Endodermal cell (in vitro differentiated cells): ENCODE measurements at regions not wholly inside any gene's neighbourhood (a gene's known extent, or its start where the extent isn't known, plus 50 kb on each side); places are given as distances from the start of the nearest gene placed in this dataset.
A peak's percentile ranks its signal among the peaks of the same experiment; 100 is the strongest.

Experiments used
- DNase-seq: peaks from one replicate; pipeline ENCODE4 v3.0.0-alpha.2; 2017
- H3K27ac ChIP-seq: 2 replicates; pipeline ENCODE4 v1.5.1; 2013; ENCODE audit warnings: mild to moderate bottlenecking, low read depth, low read length, moderate library complexity
- H3K27me3 ChIP-seq: 2 replicates; pipeline ENCODE4 v1.6.1; 2013; ENCODE audit warnings: mild to moderate bottlenecking, low read length, moderate library complexity; ENCODE audit not compliant: insufficient read depth, control insufficient read depth, poor library complexity, severe bottlenecking
- H3K36me3 ChIP-seq: 2 replicates; pipeline ENCODE4 v1.7.0; 2013; ENCODE audit warnings: mild to moderate bottlenecking, low read length, moderate library complexity; ENCODE audit not compliant: control insufficient read depth, insufficient read depth
- H3K4me1 ChIP-seq: one replicate; pipeline ENCODE4 v1.7.0; 2013; ENCODE audit warnings: low read length; ENCODE audit not compliant: control insufficient read depth, insufficient read depth
- H3K4me3 ChIP-seq: 2 replicates; pipeline ENCODE4 v1.5.1; 2013; ENCODE audit warnings: mild to moderate bottlenecking, low read length, moderate library complexity
- H3K9ac ChIP-seq: 2 replicates; pipeline ENCODE4 v1.6.1; 2013; ENCODE audit warnings: mild to moderate bottlenecking, low read length, moderate library complexity; ENCODE audit not compliant: poor library complexity, severe bottlenecking; ENCODE audit errors: extremely low read depth
- H3K9me3 ChIP-seq: 2 replicates; pipeline ENCODE4 v1.6.1; 2013; ENCODE audit warnings: mild to moderate bottlenecking, low read length, moderate library complexity; ENCODE audit not compliant: control insufficient read depth
- H3K27ac Mint-ChIP-seq: 2 replicates; pipeline ENCODE4 v1.8.0; 2020; ENCODE audit warnings: mixed read lengths
- H3K27me3 Mint-ChIP-seq: 2 replicates; pipeline ENCODE4 v1.8.0; 2021; ENCODE audit warnings: mild to moderate bottlenecking, mixed read lengths; ENCODE audit not compliant: insufficient read depth
- H3K36me3 Mint-ChIP-seq: 2 replicates; pipeline ENCODE4 v1.8.0; 2020; ENCODE audit warnings: low read depth, mixed read lengths
- H3K4me1 Mint-ChIP-seq: 2 replicates; pipeline ENCODE4 v1.8.0; 2020; ENCODE audit warnings: mixed read lengths
- H3K4me3 Mint-ChIP-seq: 2 replicates; pipeline ENCODE4 v1.8.0; 2020; ENCODE audit warnings: mild to moderate bottlenecking, moderate library complexity, mixed read lengths
- H3K9me3 Mint-ChIP-seq: 2 replicates; pipeline ENCODE4 v1.8.0; 2020; ENCODE audit warnings: mild to moderate bottlenecking, mixed read lengths
- CTCF ChIP-seq: fragments of 200-600 bp; sonication (generic); conservative IDR thresholded peaks from 2 replicates; pipeline ENCODE4 v1.5.0; 2021; ENCODE audit warnings: antibody characterized with exemption, mild to moderate bottlenecking
- WGBS, 2 experiments: methylation state at CpG; one replicate each; pipeline versions ENCODE4 v1.1.5 to v1.1.7; 2013; ENCODE audit warnings: missing lambda C conversion rate in 2 of 2, mixed read lengths in 1 of 2; ENCODE audit not compliant: insufficient coverage in 1 of 2, insufficient read length in 1 of 2; 5-methylcytosine and 5-hydroxymethylcytosine counted together

DNA sequence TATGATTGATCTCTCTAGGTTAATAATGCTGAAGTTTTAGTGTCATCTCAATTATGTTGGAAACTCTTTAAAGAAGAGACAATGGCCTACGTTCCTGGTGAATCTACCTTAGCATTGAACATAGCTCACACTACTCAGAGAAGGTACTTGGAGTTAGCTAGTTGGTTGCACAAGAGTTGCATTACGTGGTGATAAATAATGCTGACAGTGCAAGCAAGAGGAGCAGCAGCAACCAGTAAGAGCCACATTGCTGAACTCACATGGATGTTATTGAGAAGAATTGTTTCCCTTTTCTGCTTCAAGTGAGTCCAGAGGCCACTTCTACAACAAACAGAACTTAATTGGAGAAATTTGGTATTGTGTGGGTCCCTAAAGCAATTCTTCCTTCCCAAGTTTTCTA is 737.1 kb downstream of the TDRD15 start:
- Histone ChIP-seq H3K4me1 (no peaks in the 10 kb centered on the region), H3K9ac (no peak overlapping the region), H3K27me3 (no peaks in the 10 kb centered on the region), H3K27ac (no peak overlapping the region), H3K9me3 (no peaks in the 10 kb centered on the region), H3K36me3 (no peaks in the 10 kb centered on the region), H3K4me3 (no peak overlapping the region)
- no peaks in the 10 kb centered on the region for H3K27me3 Mint-ChIP-seq
- no peak overlapping the region for H3K4me3 Mint-ChIP-seq
- no peaks in the 10 kb centered on the region for H3K36me3 Mint-ChIP-seq
- no peak for DNase-seq
- no peak for TF ChIP-seq CTCF
- peaks cover 6% of the 10 kb centered on the region for H3K4me1 Mint-ChIP-seq
- no peaks in the 10 kb centered on the region for H3K9me3 Mint-ChIP-seq
- no peak overlapping the region for H3K27ac Mint-ChIP-seq
- WGBS, 2 experiments, result 90 to 100% methylated on average over 1 to 2 of the region's 2 CpGs

GRCh38 chr2:21866316-21866715 is 742.5 kb downstream of the TDRD15 start:
- no peak overlapping the region for H3K4me3 Mint-ChIP-seq
- Histone ChIP-seq H3K9ac (no peak overlapping the region), H3K9me3 (no peaks in the 10 kb centered on the region), H3K4me3 (no peak overlapping the region), H3K27me3 (no peaks in the 10 kb centered on the region), H3K36me3 (no peaks in the 10 kb centered on the region), H3K4me1 (no peaks in the 10 kb centered on the region), H3K27ac (no peak overlapping the region)
- H3K4me1 Mint-ChIP-seq, result peaks cover 12% of the 10 kb centered on the region
- no peak for TF ChIP-seq CTCF
- H3K27me3 Mint-ChIP-seq, result no peaks in the 10 kb centered on the region
- peak overlapping the region; percentile 55 for H3K27ac Mint-ChIP-seq
- DNase-seq, result peak; percentile 72
- WGBS, 2 experiments, result 75% methylated on average over 5 of the region's 5 CpGs; no CpG with 5 or more reads in 1 of the 2 experiments
- no peaks in the 10 kb centered on the region for H3K36me3 Mint-ChIP-seq
- H3K9me3 Mint-ChIP-seq, result no peaks in the 10 kb centered on the region

- no peak overlapping the region for H3K27ac ChIP-seq
- H3K4me3 ChIP-seq, result no peak overlapping the region
- H3K27ac Mint-ChIP-seq, result no peak overlapping the region
- WGBS, 2 experiments, result 90 to 95% methylated on average over 3 to 4 of the region's 4 CpGs
- H3K4me1 Mint-ChIP-seq, result no peaks in the 10 kb centered on the region
- H3K9me3 ChIP-seq, result no peaks in the 10 kb centered on the region
- H3K36me3 Mint-ChIP-seq, result no peaks in the 10 kb centered on the region
- no peak overlapping the region for H3K9ac ChIP-seq
- no peaks in the 10 kb centered on the region for H3K27me3 Mint-ChIP-seq
- no peak overlapping the region for H3K4me3 Mint-ChIP-seq
- DNase-seq, result no peak
- H3K27me3 ChIP-seq, result no peaks in the 10 kb centered on the region
- no peaks in the 10 kb centered on the region for H3K4me1 ChIP-seq
- TF ChIP-seq CTCF, result no peak
- H3K9me3 Mint-ChIP-seq, result no peaks in the 10 kb centered on the region
- H3K36me3 ChIP-seq, result no peaks in the 10 kb centered on the region
These were observed 764.1 kb downstream of the TDRD15 start for GRCh38 chr2:21887881-21888280.
